ENCODE measurements at regions not wholly inside any gene's neighbourhood (a gene's known extent, or its start where the extent isn't known, plus 50 kb on each side); places are given as distances from the start of the nearest gene placed in this dataset.

DNA sequence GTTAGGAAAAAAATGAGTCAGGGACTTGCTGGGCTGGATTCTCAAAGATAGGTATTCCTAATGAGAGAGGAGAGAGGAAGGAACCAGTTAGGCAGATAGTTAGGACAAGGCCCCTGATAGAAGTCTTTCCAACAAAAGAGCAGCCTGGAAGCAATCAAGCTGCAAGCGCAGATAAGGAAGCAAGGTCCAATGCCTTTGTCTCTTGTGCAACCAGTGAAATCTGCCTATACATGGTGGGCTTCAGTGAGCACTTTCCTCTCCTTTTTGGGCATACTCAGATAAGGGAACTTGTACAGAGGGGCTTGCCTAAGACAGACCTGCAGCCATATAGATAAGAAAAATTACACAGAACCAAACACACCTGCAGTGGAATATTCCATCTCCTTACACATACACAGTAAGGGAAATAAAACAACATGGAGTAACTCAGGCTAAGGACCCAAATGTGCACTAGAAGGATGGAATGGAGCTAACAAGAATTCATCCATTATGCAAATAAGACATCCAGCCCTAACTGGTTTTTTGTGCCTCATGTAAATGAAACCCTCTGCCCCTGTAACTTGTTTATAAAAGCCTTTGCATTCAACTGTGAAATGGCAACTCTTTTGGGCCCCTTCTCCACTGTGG, 68.8 kb downstream of the PCDH18 start:
- TF ChIP-seq, protein P1, sequence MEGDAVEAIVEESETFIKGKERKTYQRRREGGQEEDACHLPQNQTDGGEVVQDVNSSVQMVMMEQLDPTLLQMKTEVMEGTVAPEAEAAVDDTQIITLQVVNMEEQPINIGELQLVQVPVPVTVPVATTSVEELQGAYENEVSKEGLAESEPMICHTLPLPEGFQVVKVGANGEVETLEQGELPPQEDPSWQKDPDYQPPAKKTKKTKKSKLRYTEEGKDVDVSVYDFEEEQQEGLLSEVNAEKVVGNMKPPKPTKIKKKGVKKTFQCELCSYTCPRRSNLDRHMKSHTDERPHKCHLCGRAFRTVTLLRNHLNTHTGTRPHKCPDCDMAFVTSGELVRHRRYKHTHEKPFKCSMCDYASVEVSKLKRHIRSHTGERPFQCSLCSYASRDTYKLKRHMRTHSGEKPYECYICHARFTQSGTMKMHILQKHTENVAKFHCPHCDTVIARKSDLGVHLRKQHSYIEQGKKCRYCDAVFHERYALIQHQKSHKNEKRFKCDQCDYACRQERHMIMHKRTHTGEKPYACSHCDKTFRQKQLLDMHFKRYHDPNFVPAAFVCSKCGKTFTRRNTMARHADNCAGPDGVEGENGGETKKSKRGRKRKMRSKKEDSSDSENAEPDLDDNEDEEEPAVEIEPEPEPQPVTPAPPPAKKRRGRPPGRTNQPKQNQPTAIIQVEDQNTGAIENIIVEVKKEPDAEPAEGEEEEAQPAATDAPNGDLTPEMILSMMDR (conservative IDR thresholded peaks at IDR 0.05) = no peak
- TF ChIP-seq EZH2 (IDR thresholded peaks at IDR 0.05; ENCODE audit: low read depth) = no peak

Data from PC-9 (cell line).